HEK293T (cell line): ENCODE measurements at regions not wholly inside any gene's neighbourhood (a gene's known extent, or its start where the extent isn't known, plus 50 kb on each side); places are given as distances from the start of the nearest gene placed in this dataset.

Source experiments
- BHLHE40 ChIP-seq: fragments of 450-650 bp; IDR thresholded peaks from 2 replicates; pipeline ENCODE4 v1.6.1; 2016; ENCODE audit warnings: mild to moderate bottlenecking, moderate library complexity, borderline replicate concordance
- ELF4 ChIP-seq: fragments of 450-650 bp; IDR thresholded peaks from 2 replicates; pipeline ENCODE4 v1.6.1; 2017; ENCODE audit warnings: antibody characterized with exemption
- SP1 ChIP-seq: fragments of 450-650 bp; IDR thresholded peaks from 2 replicates; pipeline ENCODE4 v1.6.1; 2017
- SUZ12 ChIP-seq: fragments of 450-650 bp; IDR thresholded peaks from 2 replicates; pipeline ENCODE4 v1.6.1; 2016; ENCODE audit warnings: mild to moderate bottlenecking

DNA sequence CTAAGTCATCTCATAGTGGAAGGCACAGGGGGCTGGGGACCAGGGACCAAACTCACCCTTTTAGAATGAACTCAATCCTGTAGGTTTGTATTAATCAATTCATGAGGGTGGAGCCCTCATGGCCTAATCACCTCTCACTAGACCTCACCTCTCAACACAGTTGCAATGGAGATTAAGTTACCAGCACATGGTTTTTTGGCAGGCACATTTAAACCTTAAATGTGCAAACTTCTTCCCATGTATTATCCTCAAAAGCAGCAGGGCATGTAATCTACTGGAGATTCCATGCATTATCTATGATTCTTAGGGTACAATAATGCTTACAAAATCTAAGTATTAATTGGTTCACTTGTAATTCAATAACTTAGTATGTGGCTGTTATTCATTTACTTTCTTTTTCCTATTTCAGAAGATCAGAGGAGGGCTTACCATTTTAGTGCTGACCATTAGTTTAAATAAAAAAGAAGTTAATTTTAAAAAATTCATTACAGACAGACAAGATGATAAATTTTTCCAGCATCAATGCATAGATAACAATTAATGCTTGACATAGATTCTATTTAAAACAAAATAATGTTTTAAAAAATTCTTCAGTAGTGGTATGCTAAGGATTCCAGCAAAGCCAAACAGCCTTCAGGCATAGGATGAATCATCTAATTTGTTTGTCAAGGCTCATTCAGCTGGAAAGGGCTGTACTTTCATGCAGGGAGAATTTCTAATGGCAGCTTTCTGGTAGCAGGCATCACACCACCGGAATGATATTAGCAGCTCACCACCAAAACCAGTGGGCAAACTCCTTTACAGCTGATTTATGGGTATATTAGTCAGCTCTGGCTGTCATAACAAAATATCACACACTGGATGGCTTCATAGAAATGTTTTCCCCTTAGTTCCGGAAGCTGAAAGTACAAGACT, 124.6 kb upstream of the ZNF648 start:
- no peak for TF ChIP-seq SUZ12
- no peak for TF ChIP-seq ELF4
- no peak for TF ChIP-seq SP1
- no peak for TF ChIP-seq BHLHE40
